Vagina (tissue), 2 donors: ENCODE measurements at regions not wholly inside any gene's neighbourhood (a gene's known extent, or its start where the extent isn't known, plus 50 kb on each side); places are given as distances from the start of the nearest gene placed in this dataset.

Source experiments
- DNase-seq, 2 donors: peaks; one replicate each; pipeline ENCODE4 v3.0.0-alpha.2; 2017; ENCODE audit errors: extremely low spot score in 2 of 2
- H3K27ac ChIP-seq: fragments of 200-600 bp; sonication (generic); one replicate; pipeline ENCODE4 v1.5.1; 2019
- H3K27me3 ChIP-seq: fragments of 200-600 bp; sonication (generic); one replicate; pipeline ENCODE4 v1.5.1; 2019
- H3K36me3 ChIP-seq, 2 donors: fragments of 200-600 bp; sonication (generic); one replicate each; pipeline ENCODE4 v1.5.1; 2017 to 2019
- H3K4me1 ChIP-seq: fragments of 200-600 bp; sonication (generic); one replicate; pipeline ENCODE4 v1.5.1; 2019
- H3K4me3 ChIP-seq, 2 donors: fragments of 200-600 bp; sonication (generic); 1 replicate in 1 of 2; 2 replicates in 1 of 2; pipeline ENCODE4 v1.5.1; 2016 to 2019
- H3K9me3 ChIP-seq: fragments of 200-600 bp; sonication (generic); one replicate; pipeline ENCODE4 v1.5.1; 2019
- POLR2A ChIP-seq, 2 donors: fragments of 450-650 bp; IDR thresholded peaks; one replicate each; pipeline ENCODE4 v1.6.1; 2017; ENCODE audit warnings: antibody characterized with exemption in 2 of 2, mild to moderate bottlenecking in 2 of 2, moderate library complexity in 2 of 2
- POLR2AphosphoS5 ChIP-seq, 2 donors: sonication (generic); formaldehyde crosslinking; IDR thresholded peaks; one replicate each; pipeline ENCODE4 v1.9.0; 2017; ENCODE audit warnings: antibody characterized with exemption in 2 of 2, mild to moderate bottlenecking in 2 of 2, low read depth in 1 of 2; ENCODE audit not compliant: insufficient read depth in 1 of 2
- intact Hi-C: fragments of 100-400 bp; cut with DNase I; formaldehyde crosslinking; loops from one replicate; pipeline ENCODE4 v1.15.1; 2023
- TF ChIP-seq, protein P1 (sequence below), 3 experiments: fragments of 450-650 bp in 2 of 3; fragments of 200-600 bp in 1 of 3; sonication (generic) in 1 of 3; IDR thresholded peaks; one replicate each; pipeline ENCODE4 v1.5.1; 2017 to 2019; ENCODE audit warnings: antibody characterized with exemption in 3 of 3, mild to moderate bottlenecking in 2 of 3, moderate library complexity in 2 of 3

DNA sequence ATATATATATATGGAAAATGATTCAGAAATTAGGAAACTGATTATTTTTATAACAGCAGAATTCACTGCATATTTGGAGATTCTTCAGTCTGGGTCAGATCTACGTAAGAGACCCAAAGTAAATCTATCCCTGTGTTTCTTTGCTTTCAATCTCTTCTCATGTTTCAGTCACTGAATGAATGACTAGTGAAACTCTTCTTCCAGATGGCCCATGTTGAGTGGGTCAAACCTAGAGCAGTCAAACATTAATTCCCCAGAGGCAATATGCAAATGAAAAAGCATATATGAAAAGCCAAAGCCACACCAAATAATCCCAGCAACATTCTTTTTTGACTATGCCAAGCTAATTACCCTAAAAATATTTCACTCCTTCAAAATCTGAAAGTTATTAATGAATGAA lies 317.3 kb downstream of the RBM43 start:
- no peaks in the 10 kb centered on the region for H3K9me3 ChIP-seq
- no peak for DNase-seq
- H3K27ac ChIP-seq = no peak overlapping the region
- no peaks in the 10 kb centered on the region for H3K27me3 ChIP-seq
- no peaks in the 10 kb centered on the region for H3K4me1 ChIP-seq
- no peak overlapping the region for H3K4me3 ChIP-seq
- no peaks in the 10 kb centered on the region for H3K36me3 ChIP-seq
- TF ChIP-seq POLR2A (IDR thresholded peaks at IDR 0.05) = no peak
- TF ChIP-seq, protein P1, sequence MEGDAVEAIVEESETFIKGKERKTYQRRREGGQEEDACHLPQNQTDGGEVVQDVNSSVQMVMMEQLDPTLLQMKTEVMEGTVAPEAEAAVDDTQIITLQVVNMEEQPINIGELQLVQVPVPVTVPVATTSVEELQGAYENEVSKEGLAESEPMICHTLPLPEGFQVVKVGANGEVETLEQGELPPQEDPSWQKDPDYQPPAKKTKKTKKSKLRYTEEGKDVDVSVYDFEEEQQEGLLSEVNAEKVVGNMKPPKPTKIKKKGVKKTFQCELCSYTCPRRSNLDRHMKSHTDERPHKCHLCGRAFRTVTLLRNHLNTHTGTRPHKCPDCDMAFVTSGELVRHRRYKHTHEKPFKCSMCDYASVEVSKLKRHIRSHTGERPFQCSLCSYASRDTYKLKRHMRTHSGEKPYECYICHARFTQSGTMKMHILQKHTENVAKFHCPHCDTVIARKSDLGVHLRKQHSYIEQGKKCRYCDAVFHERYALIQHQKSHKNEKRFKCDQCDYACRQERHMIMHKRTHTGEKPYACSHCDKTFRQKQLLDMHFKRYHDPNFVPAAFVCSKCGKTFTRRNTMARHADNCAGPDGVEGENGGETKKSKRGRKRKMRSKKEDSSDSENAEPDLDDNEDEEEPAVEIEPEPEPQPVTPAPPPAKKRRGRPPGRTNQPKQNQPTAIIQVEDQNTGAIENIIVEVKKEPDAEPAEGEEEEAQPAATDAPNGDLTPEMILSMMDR (IDR thresholded peaks at IDR 0.05) = no peak
- intact Hi-C loops = no loop called here

DNA sequence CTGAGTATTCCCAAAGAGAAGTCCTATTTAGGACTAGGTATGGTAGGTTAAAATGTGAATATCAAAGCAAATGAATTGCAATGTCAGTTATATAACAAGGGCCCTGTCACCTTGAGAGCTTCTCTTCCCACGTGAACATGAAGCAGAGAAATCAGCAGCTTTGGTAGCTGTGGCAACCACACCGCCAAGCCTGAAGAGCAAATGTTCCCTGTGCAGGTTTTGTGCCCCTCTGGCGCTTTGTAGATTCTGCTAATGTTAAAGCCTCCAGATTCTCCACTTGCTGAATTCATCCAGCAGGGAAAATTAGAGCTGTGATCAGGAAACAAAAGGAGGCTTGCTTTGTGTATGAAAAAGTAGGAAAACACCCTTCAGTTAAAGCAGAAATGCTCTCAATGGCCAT lies 322.6 kb downstream of the RBM43 start:
- TF ChIP-seq, protein P1 (IDR thresholded peaks at IDR 0.05) = no peak
- TF ChIP-seq POLR2A (IDR thresholded peaks at IDR 0.05) (no peak), POLR2AphosphoS5 (IDR thresholded peaks at IDR 0.05; ENCODE audit: insufficient read depth in 1 of 2, low read depth in 1 of 2) (no peak)
- H3K4me1 ChIP-seq = no peaks in the 10 kb centered on the region
- intact Hi-C loops = no loop called here
- H3K36me3 ChIP-seq = no peaks in the 10 kb centered on the region
- no peak overlapping the region for H3K27ac ChIP-seq
- DNase-seq = no peak
- H3K9me3 ChIP-seq = no peaks in the 10 kb centered on the region
- H3K4me3 ChIP-seq = no peak overlapping the region
- H3K27me3 ChIP-seq = no peaks in the 10 kb centered on the region

DNA sequence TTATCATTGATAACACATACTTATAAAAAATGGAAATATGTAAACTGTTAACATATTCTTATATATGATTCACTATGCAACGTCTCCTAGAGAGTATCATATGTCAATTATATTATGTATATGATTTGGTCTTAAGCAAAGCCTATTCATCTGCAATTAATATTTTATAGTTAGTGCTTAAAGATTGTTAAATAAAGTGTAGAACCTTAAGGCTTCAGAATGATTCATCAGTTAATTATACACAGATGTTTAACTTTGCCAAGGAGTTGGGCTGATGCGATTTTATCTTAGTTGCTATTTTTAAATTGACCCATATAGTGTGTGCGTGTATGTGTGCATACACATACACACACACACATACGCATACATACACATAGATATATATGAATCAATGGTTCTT lies 323.1 kb downstream of the RBM43 start:
- no peak for DNase-seq
- Histone ChIP-seq H3K4me3 (no peak overlapping the region), H3K27ac (no peak overlapping the region), H3K9me3 (no peaks in the 10 kb centered on the region), H3K4me1 (no peaks in the 10 kb centered on the region), H3K36me3 (no peaks in the 10 kb centered on the region), H3K27me3 (no peaks in the 10 kb centered on the region)
- TF ChIP-seq POLR2AphosphoS5 (IDR thresholded peaks at IDR 0.05; ENCODE audit: insufficient read depth in 1 of 2, low read depth in 1 of 2) (no peak), POLR2A (IDR thresholded peaks at IDR 0.05) (no peak)
- TF ChIP-seq, protein P1 (IDR thresholded peaks at IDR 0.05) = no peak
- intact Hi-C loops = no loop called here

DNA sequence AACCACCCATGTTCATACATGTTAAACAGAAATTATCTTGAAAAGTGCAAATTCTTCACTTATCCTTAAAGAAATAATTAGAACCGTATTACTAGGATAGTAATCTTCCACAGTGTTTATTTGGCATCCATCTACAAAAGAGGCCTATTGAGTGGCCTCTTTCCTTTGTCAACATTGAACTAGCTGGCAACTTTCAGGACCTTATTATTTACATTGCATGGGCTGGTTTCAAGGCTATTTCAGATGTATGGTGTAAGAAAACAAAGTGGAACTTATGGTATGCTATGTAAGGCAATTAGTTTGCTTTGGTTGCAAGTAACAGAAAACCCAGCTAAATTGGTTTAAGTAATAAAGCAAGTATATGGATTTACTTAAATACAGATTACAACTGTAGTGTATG lies 324.6 kb downstream of the RBM43 start:
- Histone ChIP-seq H3K27ac (no peak overlapping the region), H3K9me3 (no peaks in the 10 kb centered on the region), H3K27me3 (no peaks in the 10 kb centered on the region), H3K36me3 (no peaks in the 10 kb centered on the region), H3K4me1 (no peaks in the 10 kb centered on the region), H3K4me3 (no peak overlapping the region)
- no peak for DNase-seq
- TF ChIP-seq POLR2A (IDR thresholded peaks at IDR 0.05) (no peak), POLR2AphosphoS5 (IDR thresholded peaks at IDR 0.05; ENCODE audit: insufficient read depth in 1 of 2, low read depth in 1 of 2) (no peak)
- TF ChIP-seq, protein P1 (IDR thresholded peaks at IDR 0.05) = no peak
- intact Hi-C loops = no loop called here

DNA sequence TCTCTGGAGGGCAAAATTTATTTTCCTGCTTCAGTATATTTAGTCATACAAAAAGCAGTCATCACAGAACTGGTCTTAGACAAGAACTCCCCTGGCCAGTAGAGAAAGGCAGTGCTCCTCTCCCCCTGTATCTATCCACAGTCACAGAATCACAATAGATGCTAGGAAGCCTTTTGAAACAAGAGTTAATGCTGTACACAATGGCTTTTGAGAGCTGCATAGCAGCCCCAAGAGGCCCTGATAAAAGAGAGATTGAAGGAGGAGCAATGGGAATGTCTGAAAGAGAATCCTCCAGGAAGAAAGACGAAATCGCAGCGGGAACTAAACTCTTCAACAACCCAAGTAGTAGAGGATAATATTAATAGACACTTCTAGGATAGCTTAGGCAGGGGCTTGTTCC lies 330.2 kb downstream of the RBM43 start:
- Histone ChIP-seq H3K36me3 (no peaks in the 10 kb centered on the region), H3K4me3 (no peak overlapping the region), H3K27ac (no peak overlapping the region), H3K27me3 (no peaks in the 10 kb centered on the region), H3K4me1 (no peaks in the 10 kb centered on the region), H3K9me3 (no peaks in the 10 kb centered on the region)
- DNase-seq = no peak
- TF ChIP-seq POLR2AphosphoS5 (IDR thresholded peaks at IDR 0.05; ENCODE audit: insufficient read depth in 1 of 2, low read depth in 1 of 2) (no peak), POLR2A (IDR thresholded peaks at IDR 0.05) (no peak)
- TF ChIP-seq, protein P1 (IDR thresholded peaks at IDR 0.05) = no peak
- intact Hi-C loops = no loop called here
